ENCODE measurements at regions not wholly inside any gene's neighbourhood (a gene's known extent, or its start where the extent isn't known, plus 50 kb on each side); places are given as distances from the start of the nearest gene placed in this dataset.
"Not testable (repeated sequence)": the region's sequence is repeated elsewhere in the genome, so short reads cannot be mapped to it uniquely, and the experiment has no call there.

DNA sequence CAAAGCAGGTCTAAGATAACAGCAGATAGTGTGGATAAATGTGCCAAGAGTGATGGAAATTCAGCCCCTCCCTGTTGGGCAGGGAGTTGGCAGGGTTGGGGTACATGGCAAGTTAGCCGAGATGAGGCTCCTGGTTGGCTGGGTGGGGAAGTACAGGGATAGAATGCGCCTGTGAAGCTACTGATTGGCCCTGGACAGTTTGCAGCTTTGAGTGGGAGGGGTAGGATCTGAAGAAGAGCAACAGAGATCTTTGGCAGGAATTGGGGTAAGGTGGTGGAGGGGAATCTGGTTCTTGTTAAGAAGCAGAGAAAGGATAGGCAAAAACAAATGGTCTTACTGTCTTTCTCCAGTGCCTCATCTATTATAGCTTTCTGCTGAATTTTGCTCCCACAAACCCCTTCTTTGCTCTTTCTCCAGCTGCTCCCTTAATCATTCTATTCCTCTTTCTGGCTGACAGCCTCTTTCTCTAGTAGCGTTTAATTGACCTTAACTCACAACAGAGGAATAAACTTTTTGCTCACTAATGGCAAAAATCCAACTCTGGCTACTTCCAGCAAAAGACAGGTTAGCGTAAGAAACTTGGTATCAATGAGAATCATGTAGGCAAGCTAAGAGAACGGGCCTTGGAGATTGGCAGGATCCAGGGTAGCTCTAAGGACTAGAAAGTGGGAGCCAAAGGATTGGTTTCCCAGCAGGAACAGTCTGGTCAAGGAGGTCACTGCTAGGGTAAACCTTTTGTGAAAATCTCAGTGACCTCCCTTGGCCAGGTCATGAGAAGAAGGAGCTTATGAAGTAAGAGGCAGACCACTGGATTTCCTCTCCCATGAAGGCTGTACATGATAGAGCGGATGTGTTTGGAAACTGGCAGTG lies 86.3 kb upstream of the CARMIL1 start:
- no peak for FAIRE-seq

DNA sequence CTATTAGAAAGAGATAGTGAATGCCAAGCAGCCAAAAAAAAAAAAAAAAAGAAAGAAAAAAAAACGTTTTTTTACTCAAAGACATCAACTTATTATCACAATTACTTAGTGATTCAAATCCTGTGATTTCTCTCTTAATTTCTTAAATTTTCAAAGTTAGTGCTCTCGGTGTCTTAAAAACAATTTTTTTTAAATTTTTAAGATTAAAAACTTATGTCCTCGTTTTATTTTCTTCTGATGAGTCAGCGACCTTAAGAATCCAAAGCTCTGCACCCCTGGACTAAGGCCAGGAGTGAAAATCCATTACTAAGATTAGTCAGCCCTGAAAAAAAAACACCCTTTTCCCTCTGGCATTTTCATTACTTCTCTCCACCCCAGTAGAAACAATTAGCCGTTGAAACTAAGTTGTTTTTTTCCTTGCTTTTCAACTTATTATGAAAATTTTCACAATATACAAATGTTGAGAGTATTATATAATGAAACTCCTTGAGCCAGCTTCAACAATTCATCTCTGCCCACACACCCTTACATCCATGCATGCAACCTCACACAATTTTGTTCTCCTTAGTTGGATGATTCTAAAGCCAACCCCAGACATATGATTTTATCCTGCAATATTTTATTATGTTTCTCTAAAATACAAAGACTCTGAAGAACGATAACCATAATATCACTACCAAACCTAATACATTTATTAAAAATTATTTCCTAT lies 85.6 kb upstream of the CARMIL1 start:
- no peak for FAIRE-seq

DNA sequence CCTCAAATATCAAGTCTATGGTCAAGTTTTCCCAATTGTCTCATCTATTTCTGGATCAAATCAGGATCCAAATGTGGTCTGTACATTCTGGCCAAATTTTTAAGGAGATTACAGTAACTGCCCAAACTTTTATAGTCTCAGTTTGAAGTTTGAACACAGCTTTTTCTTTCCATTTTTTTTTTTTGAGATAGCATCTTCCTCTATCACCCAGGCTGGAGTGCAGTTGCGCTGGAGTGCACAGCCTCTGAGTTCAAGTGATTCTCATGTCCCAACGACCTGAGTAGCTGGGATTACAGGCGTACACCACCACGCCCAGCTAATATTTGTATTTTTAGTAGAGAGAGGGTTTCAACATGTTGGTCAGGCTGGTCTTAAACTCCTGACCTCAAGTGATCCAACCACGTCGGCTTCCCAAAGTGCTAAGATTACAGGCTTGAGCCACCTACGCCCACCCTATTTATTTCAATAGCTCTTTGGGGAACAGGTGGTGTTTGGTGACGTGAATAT lies 84.9 kb upstream of the CARMIL1 start:
- no peak for FAIRE-seq

GRCh38 chr6:25196464-25196863 lies 82.7 kb upstream of the CARMIL1 start:
- no peak for FAIRE-seq

GRCh38 chr6:25197111-25197510 lies 82.1 kb upstream of the CARMIL1 start:
- FAIRE-seq: no peak

DNA sequence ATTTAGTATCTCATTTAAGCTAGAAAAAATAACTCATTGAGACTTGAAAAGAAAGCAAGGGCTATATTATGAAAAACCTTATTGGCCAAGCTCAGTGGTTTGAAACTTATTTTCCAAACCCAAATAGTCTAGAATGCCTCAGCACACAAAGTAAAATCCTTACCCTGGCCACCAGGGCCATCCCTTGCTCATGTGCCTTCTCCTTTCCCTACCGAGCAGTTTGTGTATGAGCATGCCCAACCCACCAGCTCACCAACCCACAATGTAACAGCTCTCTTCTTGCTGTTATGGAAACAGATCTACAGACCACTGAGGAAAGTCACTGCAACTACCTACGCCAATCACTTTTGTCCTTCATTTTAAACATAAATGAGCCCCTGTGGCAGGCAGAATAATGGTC lies 79.6 kb upstream of the CARMIL1 start:
- FAIRE-seq: no peak

GRCh38 chr6:25202504-25202903 lies 76.7 kb upstream of the CARMIL1 start:
- FAIRE-seq: no peak

DNA sequence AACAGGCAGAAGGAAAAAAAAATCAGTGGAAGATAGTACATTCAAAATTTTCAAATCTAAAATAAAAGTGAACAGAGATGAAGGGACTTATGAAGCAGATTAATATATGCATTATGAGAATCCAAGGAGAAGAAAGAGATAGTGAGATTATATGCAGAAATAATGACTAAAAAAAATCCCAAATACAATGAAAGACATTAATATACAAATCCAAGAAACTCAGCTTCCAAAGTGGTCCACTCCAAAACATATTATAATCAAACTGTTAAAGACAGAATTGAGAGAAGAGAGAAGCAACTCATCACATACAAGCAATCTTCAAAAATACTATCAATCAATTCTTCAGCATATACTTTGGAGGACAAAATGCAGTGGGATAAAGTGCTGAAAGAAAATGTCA lies 73.5 kb upstream of the CARMIL1 start:
- FAIRE-seq: no peak

GRCh38 chr6:25207453-25208155 lies 71.6 kb upstream of the CARMIL1 start:
- FAIRE-seq: not testable (repeated sequence)

DNA sequence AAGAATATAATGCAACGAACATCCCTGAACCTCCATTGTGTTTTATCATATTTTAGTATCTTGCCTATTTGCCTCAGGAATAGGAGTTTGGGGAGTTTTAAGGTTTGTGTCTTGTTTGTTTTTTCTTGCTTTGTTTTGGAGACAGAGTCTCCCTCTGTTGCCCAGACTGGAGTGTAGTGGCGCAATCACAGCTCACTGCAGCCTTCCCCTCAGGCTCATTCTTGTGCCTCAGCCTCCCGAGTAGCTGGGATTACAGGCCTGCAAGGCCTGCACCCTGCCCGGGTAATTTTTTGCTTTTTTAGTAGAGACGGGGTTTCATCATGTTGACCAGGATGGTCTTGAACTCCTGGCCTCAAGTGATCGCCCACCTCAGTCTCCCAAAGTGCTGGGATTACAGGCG lies 63.3 kb upstream of the CARMIL1 start:
- FAIRE-seq: no peak

GRCh38 chr6:25217302-25217701 lies 61.9 kb upstream of the CARMIL1 start:
- FAIRE-seq: no peak

DNA sequence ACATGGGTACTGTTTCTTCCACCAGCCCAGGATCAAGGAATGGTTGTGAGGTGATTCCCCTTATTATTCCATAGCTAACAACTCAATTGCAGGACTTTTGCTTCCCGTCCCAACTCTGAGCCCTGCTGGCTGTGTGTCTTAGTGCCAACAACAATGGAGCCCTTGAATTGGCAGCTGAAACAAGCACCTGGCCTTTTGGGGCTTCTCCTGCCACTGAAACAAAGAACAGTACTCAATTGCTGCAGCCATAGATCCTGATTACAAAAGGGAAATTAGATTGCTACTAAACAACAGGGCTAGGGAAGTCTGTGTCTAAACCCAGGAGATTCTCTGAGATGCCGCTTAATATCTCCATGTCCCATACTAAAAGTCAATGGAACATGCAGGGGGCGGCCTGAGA lies 61.3 kb upstream of the CARMIL1 start:
- no peak for FAIRE-seq

GRCh38 chr6:25218346-25218745 lies 60.8 kb upstream of the CARMIL1 start:
- no peak for FAIRE-seq

DNA sequence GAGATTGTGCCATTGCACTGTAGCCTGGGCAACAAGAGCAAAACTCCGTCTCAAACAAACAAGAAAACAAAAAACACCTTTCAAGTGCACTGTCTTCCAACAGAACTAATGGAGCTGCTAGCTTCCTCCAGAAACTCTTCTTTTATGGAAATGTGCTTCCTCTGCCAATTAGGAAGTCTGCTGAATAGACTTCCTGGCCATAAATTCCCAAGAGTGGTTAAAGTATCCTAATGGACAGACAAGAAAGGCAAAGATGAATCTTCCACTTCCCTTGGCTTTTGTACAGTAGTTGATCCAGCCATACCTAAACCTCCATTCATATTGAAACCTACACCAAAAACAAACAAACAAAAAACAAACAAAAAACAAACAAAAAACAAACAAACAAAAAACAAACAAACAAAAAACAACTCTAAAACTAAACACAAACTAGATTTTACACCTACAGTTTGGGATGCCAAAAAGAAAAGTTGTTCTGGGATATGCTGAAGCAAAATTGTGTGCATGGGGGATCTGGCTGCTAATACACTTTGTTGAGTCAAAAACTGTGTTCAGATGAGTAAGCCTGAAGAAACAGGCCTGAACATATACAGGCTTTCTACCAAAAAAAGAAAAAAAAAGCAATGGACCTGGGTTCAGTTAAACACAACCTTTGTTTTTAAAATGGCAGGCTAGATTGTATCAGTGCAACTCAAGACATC lies 59.8 kb upstream of the CARMIL1 start:
- no peak for FAIRE-seq

GRCh38 chr6:25219917-25220278 lies 59.3 kb upstream of the CARMIL1 start:
- FAIRE-seq: no peak

DNA sequence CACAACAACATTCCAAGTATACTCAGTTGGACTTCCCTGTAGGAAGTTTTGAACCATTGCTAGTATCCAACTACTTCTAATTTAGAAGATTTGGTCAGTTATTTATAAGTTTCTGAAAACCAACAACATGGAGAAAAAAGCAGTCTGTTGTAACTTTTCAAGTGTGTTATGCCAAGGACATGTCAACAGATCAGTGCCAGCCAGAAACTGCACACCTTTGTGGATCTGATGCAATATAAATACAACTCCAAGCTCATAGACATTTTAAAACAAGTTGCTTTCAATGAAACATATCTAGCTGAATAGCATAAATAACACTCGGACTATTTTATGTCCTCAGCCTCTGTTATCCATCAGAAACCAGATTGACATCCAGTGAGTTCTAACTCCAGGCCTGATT lies 58.3 kb upstream of the CARMIL1 start:
- no peak for FAIRE-seq

GRCh38 chr6:25222006-25222678 lies 57.0 kb upstream of the CARMIL1 start:
- FAIRE-seq: no peak

DNA sequence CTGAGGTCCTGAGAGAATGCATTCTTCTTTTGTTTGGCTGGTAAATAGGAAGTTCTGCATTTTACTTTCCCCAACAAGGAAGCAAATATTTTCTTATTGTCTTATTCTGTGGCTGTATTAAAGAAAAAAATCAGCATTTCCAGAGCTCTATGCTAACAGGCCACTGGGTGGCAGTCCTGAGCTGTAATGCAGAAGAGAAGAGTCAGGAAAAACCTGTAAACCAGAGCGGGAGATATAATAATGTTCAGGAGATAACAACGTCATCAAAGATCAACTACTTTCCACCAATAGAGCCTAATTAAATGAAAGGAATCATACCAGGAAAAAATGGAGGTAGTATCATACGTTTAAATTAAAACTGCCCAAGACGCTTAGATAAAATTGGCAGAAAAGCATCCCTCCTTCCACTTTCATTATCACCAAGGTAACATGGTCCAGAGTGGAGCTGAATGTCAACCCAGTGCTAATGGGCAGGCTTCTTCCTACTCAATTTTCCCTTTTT lies 55.6 kb upstream of the CARMIL1 start:
- no peak for FAIRE-seq

- FAIRE-seq: no peak
Observed at GRCh38 chr6:25224242-25224641, 54.9 kb upstream of the CARMIL1 start.

DNA sequence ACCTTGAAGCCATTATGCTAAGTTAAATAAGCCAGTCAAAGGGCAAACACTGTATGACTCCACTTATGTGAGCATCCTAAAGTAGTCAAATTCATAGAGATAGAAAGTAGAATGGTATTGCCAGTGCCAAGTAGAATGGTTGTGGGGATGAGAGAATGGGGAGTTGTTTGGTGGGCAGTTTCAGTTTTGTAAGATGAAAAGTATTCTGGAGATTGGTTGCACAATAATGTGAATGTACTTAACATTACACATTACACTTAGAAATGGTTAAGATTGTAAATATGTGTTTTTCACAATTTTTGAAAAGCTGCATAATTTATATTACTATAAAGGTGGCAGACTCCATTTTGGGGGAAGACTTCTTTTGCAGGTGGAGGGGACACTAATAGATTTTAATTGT lies 51.3 kb upstream of the CARMIL1 start:
- FAIRE-seq: no peak
